HEK293 (cell line): ENCODE measurements at regions not wholly inside any gene's neighbourhood (a gene's known extent, or its start where the extent isn't known, plus 50 kb on each side); places are given as distances from the start of the nearest gene placed in this dataset.

ENCODE experiments used
- CTCF ChIP-seq: fragments of 450-650 bp; formaldehyde crosslinking; IDR thresholded peaks from 2 replicates; pipeline ENCODE4 v1.5.1; 2016; ENCODE audit warnings: missing biosample characterization, missing genetic modification characterization
- REST ChIP-seq: fragments of 450-650 bp; formaldehyde crosslinking; IDR thresholded peaks from 2 replicates; pipeline ENCODE4 v1.5.1; 2016; ENCODE audit warnings: missing biosample characterization, missing genetic modification characterization
- SP2 ChIP-seq: fragments of 450-650 bp; formaldehyde crosslinking; IDR thresholded peaks from 2 replicates; pipeline ENCODE4 v1.5.1; 2016; ENCODE audit warnings: missing biosample characterization, missing genetic modification characterization
- ZBTB8A ChIP-seq: fragments of 450-650 bp; formaldehyde crosslinking; IDR thresholded peaks from 2 replicates; pipeline ENCODE4 v1.5.1; 2016; ENCODE audit warnings: missing biosample characterization, missing genetic modification characterization
- ZNF214 ChIP-seq: fragments of 450-650 bp; formaldehyde crosslinking; IDR thresholded peaks from 2 replicates; pipeline ENCODE4 v1.5.1; 2017; ENCODE audit warnings: missing biosample characterization, mild to moderate bottlenecking, missing genetic modification characterization, borderline replicate concordance
- ZNF513 ChIP-seq: fragments of 450-650 bp; IDR thresholded peaks from 2 replicates; pipeline ENCODE4 v1.5.1; 2018; ENCODE audit warnings: missing biosample characterization, missing genetic modification characterization
- ZNF639 ChIP-seq: fragments of 450-650 bp; formaldehyde crosslinking; IDR thresholded peaks from 2 replicates; pipeline ENCODE4 v1.5.1; 2016; ENCODE audit warnings: missing biosample characterization, missing genetic modification characterization

- no peak for TF ChIP-seq REST (tag by site-specific recombination)
- TF ChIP-seq ZNF214 (tag by site-specific recombination) = no peak
- no peak for TF ChIP-seq ZNF639 (tag by site-specific recombination)
- TF ChIP-seq SP2 = no peak
- no peak for TF ChIP-seq ZBTB8A (tag by site-specific recombination)
- no peak for TF ChIP-seq CTCF (tag by site-specific recombination)
- no peak for TF ChIP-seq ZNF513
These were observed 313.3 kb downstream of the LMO4 start for GRCh38 chr1:87641996-87642395.
